Fibroblast of gingiva (primary cell): ENCODE measurements at regions not wholly inside any gene's neighbourhood (a gene's known extent, or its start where the extent isn't known, plus 50 kb on each side); places are given as distances from the start of the nearest gene placed in this dataset.

ENCODE experiments used
- DNase-seq: peaks from one replicate; pipeline ENCODE4 v3.0.0-alpha.2; 2011; ENCODE audit warnings: low read depth

DNA sequence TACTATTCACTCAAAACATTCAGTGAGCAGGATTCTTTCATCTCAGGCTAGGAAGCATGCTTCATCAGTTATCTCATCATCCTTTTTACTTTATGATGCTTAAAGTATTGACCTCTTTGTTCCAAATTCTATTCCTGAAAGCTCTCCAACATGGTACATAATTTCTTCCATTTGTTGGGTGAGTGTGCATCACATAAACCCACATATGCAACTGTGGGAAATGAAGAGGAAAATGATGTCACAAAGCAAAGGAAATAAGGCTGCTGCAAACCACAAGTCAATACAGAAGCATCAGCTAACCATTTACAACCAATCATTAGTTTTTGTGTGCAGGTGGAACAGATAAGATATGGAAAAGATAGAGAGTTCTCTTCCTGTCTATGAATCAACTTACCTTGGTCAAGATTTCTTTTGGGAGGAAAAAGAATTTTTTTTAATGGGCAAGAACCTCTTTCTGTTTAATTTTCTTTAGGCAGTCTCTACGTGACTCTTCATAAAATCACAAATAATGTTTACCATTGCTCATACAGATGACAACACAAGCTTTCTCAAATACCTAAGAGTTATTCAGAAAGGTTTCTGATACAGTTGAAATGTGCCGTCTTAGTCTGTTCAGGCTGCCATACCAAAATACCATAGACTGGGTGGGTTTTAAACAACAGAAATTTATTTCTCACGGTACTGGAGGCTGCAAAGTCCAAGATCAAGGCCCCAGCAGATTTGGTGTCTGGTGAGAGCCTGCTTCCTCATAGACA, 259.9 kb downstream of the ADGRG6 start:
- DNase-seq, result no peak

DNA sequence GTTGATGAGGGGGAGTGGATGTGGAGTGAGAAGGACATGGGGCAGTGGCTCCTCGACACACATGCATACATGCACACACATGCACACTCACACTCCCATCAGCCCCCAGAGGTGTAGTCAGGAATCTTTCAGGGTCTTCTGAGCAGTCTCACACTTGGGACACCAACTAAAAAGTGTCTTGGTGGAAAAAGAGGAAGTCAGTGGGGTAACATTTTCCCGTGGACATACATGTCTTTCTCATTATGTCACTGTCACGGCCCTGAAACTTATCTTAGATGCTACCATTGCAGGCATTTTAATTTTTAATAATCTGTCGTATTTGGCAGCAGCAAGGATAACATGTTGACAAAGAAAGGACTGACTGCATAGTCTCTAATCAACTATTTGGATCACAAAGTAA, 261.1 kb downstream of the ADGRG6 start:
- no peak for DNase-seq

DNA sequence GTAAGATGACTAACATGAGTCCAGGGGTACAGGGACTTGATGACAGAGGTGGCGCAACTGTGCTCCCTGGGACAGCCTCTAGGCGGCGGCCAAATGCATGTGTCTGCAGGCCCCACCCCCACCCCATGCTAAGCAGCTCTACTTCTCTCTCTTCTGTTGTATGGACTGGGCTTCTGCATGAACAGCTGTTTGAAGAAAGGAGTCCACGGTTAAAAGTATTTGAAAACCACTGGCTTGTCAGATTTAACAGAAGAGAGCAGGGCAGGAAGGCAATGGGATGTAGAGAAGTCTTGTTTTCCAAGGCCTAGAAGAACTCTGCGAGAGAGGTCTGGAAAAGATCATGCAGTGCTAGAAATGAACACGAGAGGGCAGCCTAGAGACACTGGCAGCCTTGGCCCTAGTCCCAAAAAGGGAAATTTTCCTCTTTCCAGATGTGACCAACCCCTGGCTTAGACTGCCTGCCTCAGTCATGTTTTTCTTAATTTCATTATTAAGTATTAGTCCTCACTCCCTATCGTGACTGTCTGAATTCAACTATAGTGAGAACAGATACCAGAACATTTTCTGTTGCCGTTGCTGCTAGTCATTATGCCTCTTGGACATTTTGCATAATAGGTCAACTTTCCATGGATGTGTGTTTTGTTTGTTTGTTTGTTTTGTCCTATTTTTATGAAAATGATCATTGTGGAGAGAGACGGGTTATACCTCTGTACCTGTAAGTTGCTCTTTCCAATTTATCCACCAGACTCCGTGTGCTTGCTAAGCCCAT, 265.0 kb downstream of the ADGRG6 start:
- peak; percentile 52 for DNase-seq

DNA sequence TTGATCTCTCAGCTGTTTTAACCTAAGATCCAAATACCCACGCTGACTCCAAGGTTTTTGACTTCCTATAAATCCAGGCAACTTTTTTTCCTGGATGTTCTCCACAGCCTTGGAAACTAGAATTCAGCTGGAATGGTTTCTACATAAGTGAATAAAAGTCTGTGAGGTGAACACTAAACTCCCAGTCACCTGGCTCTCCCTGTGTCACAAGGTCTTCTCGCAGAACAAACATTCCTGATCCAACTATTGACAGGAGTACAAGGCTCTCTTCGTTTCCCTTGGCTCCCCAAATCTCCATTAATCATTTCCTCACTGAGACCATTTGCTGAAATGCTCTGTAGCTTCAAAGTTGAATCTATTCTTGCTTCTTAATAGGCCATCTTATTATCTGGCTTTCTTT, 265.7 kb downstream of the ADGRG6 start:
- no peak for DNase-seq

DNA sequence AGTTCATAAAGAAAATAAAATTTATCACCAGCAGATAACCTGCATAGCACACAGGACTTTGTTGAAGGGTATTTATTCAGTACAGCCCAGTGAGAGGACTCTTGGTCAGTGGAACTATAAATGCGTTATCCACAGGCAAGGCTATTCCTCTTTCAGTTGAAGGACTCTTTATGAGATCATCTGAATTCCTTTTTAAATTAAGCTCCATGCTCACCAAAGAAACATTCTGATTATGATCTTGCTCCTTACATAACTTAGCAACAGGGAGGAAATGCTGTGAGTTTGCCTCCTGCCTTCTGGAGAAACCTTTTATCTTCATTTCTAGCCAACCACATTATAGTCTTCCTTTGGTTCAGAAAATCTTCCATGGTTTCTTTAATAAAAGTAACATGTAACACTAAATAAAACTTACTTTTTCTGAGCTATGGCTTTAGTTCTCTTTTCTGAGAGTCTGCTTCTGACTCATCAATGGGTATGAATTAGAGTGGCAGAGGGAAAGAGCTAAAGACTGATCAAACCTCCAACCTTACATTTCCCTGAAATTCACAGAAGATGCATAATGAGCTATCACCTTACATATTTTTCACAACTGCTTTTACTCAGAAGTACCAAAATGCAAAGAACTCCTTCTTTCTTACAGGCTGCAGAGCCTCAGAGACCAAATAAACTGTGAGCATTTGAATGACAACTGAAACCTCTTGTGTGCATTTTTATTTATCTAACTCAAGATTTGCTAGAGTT, 267.2 kb downstream of the ADGRG6 start:
- no peak for DNase-seq

DNA sequence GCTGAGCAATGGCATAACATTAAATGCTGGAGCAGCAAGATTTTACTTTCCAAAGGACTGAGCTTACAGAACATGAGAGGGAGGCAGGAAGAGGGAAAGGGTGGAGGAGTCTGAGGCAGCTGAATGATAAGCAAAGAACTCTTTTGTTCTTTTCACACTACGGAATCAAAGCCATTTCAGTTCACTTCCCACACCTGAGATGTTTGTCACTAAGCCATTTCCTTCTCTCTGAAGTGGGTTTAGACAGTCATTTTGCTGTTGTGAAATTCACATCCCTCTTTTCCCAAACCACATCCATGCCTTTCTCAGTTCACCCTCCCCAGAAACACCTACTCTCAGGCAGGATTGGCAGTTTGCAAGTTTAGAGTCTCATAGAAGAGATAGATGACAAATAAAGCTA, 267.9 kb downstream of the ADGRG6 start:
- no peak for DNase-seq

DNA sequence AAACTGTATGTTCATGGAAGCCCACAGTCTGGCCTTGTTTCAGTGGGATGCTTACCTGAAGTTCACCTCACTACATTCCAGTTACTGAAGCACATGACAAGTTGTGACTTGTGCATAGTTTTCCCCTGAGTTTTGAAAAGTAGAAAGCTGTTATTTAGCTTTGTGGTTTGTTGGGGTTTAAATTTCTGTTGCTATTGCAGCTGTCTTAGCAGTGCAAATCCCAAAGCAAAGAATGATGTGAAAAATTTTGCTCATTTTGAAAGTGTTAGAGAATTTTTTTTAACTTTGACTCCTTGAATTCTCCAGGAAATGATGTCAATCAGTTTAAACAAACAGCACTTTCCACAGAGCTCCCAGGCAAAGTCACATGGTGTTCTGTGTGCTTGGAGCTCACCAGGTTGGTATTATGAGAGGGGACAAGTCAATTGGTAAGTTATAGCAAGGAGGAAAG, 268.4 kb downstream of the ADGRG6 start:
- DNase-seq, result no peak

DNA sequence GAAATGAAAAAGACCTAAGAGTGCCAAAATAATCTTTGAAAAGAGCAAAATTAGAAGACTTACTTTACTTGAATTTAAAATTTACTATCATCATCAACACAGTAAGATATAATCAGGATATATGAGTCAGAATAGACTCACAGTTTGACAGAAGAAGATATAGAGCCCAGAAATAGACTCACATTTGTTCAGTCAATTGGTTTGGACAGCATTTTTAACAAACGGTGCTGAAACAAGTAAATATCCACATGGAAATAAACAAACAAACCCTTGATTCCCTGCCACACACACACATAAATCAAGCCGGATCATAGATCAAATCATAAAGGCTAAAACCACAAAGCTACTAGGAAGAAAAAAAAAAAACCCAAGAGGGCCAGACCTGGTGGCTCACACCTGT, 291.1 kb downstream of the ADGRG6 start:
- DNase-seq, result no peak

DNA sequence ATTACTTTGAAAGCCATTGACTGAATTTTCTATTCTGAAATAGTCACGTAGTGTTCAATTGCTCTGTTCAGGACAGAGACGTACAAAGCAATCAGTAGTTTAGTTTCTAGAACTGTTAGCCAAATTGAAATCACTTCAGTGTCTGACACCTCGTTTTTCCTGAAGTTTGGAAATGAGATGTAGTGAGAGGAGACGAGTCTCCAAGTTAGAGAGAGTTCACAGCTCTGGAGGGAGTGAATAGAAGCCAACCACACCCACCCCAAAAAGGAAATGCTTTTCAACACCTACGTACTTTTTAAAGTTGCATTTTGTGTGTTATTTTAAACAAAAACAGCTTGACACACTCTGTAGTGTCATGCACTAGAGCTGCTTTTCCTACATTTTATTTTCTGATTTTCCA, 296.0 kb downstream of the ADGRG6 start:
- no peak for DNase-seq

DNA sequence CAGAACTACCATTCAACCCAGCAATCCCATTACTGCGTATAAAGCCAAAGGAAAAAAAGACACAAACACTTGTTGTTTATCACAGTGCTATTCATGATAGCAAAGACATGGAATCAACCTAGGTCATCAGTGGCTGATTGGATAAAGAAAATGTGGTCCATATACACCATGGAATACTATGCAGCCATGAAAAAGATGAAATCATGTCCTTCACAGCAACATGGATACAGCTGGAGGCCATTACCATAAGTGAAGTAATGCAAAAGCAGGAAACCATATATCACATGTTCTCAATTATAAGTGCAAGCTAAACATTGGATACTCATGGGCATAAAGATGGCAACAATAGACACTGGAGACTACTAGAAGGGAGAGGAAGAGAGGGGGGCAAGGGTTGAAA, 299.6 kb downstream of the ADGRG6 start:
- no peak for DNase-seq

DNA sequence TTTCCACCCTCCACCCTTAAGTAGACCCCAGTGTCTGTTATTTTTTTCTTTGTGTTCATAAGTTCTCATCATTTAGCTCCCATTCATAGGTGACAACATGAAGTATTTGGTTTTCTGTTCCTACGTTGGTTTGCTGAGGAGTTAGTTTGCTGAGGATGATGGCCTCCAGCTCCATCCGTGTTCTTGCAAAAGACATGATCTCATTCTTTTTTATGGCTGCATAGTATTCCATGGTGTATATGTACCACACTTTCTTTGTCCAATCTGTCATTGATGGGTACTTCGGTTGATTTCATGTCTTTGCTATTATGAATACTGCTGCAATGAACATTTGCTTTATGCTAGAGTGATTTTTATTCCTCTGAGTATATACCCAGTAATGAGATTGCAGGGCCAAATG, 301.2 kb downstream of the ADGRG6 start:
- DNase-seq, result no peak

DNA sequence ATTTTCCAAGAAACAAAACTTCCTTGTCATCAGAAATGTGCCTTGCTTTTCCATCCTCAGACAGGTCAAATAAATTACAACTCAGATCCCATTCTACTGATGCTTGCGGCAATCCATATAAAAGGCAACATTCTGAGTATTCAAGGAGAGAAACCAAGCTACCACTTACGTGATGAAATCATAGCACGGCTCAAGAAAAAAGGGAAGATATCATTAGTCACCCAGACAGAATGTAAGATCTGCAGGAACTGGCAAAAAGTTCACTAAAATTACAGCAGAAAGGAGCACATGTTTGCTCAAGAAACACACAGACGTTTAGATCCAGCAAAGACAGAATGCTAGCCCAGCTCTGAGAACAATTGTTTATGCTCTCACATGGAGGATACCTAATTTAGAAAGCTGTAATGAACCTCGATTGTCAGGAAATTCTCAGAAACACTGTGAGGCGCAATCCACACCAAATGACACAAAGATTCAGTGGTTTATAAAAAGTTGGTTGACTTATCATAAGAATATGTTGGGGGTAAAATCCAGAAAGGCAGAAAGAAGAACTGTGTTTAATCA, 304.2 kb downstream of the ADGRG6 start:
- DNase-seq, result peak; percentile 1

DNA sequence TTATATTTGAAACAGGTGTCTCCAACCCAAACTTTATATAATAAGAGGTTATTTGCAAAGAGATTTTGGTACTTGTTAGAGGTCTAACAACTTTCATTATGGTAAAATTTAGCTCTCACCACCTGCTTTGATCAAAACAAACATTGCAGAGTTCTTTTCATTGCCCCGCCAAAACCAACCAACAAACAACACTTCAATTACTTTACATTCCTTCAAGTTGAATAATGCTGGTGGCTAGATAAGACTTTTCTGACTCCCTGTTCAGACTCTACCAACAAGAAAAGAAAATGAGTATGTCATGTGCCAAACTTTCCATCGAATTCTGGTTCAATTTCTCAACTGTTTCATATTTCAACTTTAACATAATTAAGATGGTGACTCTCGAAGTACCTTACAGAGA, 311.1 kb downstream of the ADGRG6 start:
- DNase-seq, result no peak

DNA sequence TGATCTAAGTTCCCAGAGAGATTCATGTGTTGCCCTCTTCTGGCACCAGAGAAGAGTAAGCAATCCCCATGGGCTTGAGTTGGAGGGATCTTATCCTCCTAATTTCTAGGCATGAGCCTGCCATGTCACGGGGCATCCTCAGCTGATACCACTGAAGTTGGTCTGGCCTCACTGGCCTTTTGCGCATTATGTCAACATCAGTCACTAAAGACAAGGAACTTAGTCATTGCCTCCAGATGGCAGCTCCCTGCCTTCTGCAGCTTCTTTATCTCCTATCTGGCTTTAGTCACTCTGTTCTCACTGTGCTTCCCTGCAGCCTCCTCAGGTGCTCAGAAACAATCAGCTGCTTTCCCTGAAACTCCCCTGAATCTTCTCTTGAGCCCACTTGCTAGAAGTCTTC, 312.2 kb downstream of the ADGRG6 start:
- no peak for DNase-seq

DNA sequence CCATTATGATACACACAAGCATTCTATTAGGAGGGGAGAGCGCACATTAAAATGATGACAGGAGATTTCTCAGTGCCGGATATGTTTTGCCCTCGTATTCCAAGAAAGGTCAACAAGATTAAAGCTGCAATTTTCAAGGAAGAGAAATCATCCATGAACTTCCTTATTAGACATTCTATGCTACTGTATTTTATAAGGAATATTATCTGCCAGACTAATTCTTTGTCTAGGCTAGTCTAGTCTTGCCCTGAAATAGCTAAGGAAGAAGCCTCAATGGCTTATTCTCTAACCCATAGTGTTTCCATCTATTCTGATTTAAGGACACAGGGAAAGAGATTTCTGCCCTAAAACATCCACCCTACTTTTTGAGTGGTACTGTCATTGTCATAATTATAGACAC, 315.4 kb downstream of the ADGRG6 start:
- DNase-seq, result no peak

DNA sequence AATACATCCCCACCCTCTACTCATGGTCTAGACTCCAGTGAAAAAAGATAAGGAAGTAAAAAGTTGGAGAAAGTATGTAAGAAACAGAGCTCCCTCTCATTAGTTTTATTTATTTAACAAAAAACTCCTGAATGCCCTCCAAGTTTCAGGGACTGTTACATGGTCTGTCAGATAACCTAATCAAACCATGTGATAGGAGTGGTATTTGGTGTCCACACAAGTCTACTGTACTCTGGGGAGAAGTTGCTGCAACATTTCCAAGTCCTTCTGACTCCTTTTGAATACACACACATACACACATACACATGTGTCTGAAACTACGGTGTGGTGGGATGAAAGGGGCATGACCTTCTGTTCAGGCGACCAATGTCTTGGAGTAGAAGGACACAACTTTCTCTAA, 320.0 kb downstream of the ADGRG6 start:
- no peak for DNase-seq

DNA sequence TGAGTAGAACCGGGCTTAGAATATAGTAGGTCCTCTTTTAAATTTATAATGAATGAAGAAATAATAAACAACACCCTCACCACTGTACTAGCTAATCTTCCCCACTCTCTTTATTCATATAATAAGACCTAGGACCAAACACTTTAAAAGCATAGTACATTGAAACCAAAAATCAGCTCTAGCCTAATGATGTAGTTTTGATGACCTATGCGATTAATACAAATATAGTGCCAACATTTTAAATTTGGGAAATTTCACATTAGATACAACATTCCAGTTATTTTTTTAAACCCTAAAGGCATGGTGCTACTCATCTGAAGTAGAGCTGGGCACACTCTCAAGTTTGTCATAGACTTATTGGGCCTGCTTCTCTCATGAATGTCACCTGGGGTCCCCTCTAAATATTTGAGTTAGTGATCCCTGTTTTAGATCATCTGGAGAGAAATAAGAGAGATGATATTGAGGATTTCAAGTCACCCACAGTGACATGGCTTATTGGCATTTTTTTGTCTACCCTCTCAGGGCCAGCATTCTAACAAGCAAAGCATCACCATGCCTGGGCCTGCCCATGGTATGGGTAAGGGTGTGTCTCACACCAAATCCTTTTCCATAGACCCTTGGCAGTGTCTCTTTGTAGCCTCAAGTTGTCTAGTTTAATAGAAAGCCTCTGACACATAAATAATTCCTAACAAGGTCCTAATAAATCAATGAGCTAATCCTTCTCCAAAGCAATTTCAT, 319.8 kb downstream of the HIVEP2 start:
- no peak for DNase-seq

DNA sequence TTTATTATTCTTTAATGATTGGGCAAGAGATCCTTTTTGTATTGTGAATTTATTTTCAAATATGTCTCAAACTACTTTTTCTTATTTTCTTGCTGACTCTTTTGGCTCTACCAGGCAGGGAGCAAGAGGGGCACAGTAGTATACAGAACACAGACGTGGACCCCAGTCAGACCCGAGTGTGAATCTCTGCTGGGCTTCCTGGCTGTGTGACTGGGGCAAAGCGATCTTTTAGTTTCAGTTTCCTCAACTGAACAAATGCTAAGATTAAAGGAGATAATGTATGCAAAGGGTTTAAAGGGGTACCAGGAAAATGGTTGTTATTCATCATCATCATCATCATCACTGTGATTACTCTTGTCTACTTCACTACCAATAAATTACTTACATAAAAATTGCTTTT, 317.5 kb downstream of the HIVEP2 start:
- DNase-seq, result no peak

DNA sequence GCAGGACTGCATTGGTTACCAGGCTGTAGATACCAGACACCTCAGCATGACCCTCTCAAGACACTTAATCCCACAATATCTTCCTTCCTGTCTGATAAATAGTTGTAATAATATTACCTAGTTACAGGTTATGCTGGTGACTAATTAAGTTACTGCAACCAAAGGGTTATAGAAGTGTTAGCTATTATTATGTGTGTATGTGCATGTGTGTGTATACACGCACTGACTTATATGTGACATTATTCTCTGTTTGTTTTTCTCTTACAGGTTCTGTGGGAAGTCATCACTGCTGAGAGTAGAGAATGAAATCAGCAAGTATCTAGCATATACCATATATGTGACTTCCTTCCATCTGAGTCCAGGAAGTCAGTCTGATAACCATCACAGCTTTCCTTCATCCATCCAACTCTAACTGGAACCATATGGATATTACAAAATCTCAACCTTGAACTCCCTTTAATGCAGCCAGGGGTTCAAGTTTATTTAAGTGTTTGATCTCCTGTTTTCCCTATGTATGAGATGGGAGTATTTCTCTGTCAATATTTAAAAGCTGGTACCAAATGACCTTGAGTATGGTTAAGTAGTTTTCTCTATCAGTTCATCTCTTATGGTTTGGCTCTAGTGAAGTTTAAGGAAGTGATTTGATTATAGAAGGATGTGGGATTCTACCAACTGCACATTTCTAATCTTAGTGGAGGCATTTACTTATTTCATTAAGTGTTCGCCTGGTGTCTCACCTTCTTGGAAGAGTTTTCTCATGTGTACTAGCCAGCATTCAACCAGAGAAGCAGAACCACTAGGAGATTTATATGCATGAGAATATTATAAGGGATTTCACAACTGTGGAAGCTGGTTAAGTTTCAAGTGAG, 313.2 kb downstream of the HIVEP2 start:
- DNase-seq, result no peak

DNA sequence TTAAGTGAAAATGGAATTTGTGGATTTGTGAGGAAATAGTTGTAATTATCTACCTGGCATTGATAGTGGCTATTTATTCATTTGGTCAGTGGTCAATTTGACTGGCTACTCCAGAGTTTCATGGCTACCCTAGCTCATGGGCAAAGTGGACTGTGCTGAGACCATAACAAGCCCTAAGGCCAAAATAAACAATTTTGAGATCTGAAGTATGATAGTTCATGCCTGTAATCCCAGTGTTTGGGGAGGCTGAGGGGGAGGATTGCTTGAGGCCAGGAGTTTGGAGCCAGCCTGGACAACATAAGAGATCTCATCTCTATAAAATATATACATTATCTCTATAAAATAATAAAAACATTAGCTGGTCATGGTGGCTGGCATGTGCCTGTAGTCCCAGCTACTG, 311.7 kb downstream of the HIVEP2 start:
- DNase-seq, result no peak

DNA sequence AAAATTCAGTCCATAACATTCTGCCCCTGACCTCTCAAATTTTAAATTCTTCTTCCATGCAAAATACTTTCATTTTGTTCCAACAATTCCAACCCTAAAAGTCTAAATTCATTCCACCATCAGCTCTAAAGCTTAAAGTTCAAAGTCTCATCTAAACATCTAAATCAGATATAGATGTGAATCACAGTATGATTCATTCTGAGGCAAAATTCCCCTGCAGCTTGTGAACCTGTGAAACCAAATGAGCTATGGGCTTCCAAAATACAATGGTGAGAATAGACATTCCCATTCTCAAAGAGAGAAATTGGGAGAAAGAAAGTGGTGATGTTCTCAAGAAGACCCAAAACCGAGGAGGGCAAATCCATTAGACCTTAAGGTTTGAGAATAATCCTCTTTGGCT, 309.8 kb downstream of the HIVEP2 start:
- no peak for DNase-seq
